ENCODE measurements at regions not wholly inside any gene's neighbourhood (a gene's known extent, or its start where the extent isn't known, plus 50 kb on each side); places are given as distances from the start of the nearest gene placed in this dataset.

- Histone ChIP-seq H3K4me3 (ENCODE audit: low read length) (no peak overlapping the region), H3K4me1 (ENCODE audit: control insufficient read depth, insufficient read depth, low read length) (no peaks in the 10 kb centered on the region), H3K9me3 (ENCODE audit: control insufficient read depth, low read length) (no peaks in the 10 kb centered on the region), H3K27me3 (ENCODE audit: control insufficient read depth, insufficient read depth) (no peaks in the 10 kb centered on the region), H3K27ac (ENCODE audit: low read length) (no peak overlapping the region)
- ATAC-seq (no peak), DNase-seq (no peak)
- intact Hi-C loops (cut with DNase I) = no loop called here
- WGBS = 84% methylated on average over 2 of the region's 2 CpGs
These were observed 1332.5 kb downstream of the KCNT2 start for GRCh38 chr1:195275710-195276109.

- Histone ChIP-seq H3K27me3 (ENCODE audit: control insufficient read depth, insufficient read depth) (no peaks in the 10 kb centered on the region), H3K4me3 (ENCODE audit: low read length) (no peak overlapping the region), H3K27ac (ENCODE audit: low read length) (no peak overlapping the region), H3K9me3 (ENCODE audit: control insufficient read depth, low read length) (no peaks in the 10 kb centered on the region), H3K4me1 (ENCODE audit: control insufficient read depth, insufficient read depth, low read length) (no peaks in the 10 kb centered on the region)
- ATAC-seq (no peak), DNase-seq (no peak)
- intact Hi-C loops (cut with DNase I) = no loop called here
- 84% methylated on average over 4 of the region's 4 CpGs for WGBS
These were observed 1356.3 kb downstream of the KCNT2 start for GRCh38 chr1:195251900-195252299.

- intact Hi-C loops (cut with DNase I) = no loop called here
- Histone ChIP-seq H3K4me1 (ENCODE audit: control insufficient read depth, insufficient read depth, low read length) (no peaks in the 10 kb centered on the region), H3K4me3 (ENCODE audit: low read length) (no peak overlapping the region), H3K9me3 (ENCODE audit: control insufficient read depth, low read length) (no peaks in the 10 kb centered on the region), H3K27me3 (ENCODE audit: control insufficient read depth, insufficient read depth) (no peaks in the 10 kb centered on the region), H3K27ac (ENCODE audit: low read length) (no peak overlapping the region)
- 91% methylated on average over 3 of the region's 3 CpGs for WGBS
- ATAC-seq = no peak
- DNase-seq = no peak
These were observed 1364.7 kb downstream of the KCNT2 start for GRCh38 chr1:195243492-195243891.

GRCh38 chr1:195241066-195241465 is 1367.2 kb downstream of the KCNT2 start:
- Histone ChIP-seq H3K27ac (ENCODE audit: low read length) (no peak overlapping the region), H3K4me3 (ENCODE audit: low read length) (no peak overlapping the region), H3K27me3 (ENCODE audit: control insufficient read depth, insufficient read depth) (no peaks in the 10 kb centered on the region), H3K9me3 (ENCODE audit: control insufficient read depth, low read length) (peaks cover 2% of the 10 kb centered on the region), H3K4me1 (ENCODE audit: control insufficient read depth, insufficient read depth, low read length) (no peaks in the 10 kb centered on the region)
- WGBS = 54% methylated on average over 3 of the region's 3 CpGs
- ATAC-seq (no peak), DNase-seq (no peak)
- intact Hi-C loops (cut with DNase I) = no loop called here

- H3K27me3 ChIP-seq (ENCODE audit: control insufficient read depth, insufficient read depth) = no peaks in the 10 kb centered on the region
- peak in 1 of 3 donors; percentile 32 for DNase-seq
These were observed 1369.9 kb downstream of the KCNT2 start for GRCh38 chr1:195238313-195238712.

GRCh38 chr1:195236991-195237889 is 1371.0 kb downstream of the KCNT2 start:
- Histone ChIP-seq H3K27me3 (ENCODE audit: control insufficient read depth, insufficient read depth) (no peaks in the 10 kb centered on the region), H3K27ac (ENCODE audit: low read length) (no peak overlapping the region), H3K4me1 (ENCODE audit: control insufficient read depth, insufficient read depth, low read length) (no peaks in the 10 kb centered on the region), H3K4me3 (ENCODE audit: low read length) (no peak overlapping the region), H3K9me3 (ENCODE audit: control insufficient read depth, low read length) (peaks cover 2% of the 10 kb centered on the region)
- DNase-seq (peak in 1 of 3 donors; percentile 18), ATAC-seq (no peak)
- intact Hi-C loops (cut with DNase I) = no loop called here
- WGBS = 49% methylated on average over 7 of the region's 7 CpGs

More at GRCh38 chr1:195238313-195238712, 1369.9 kb downstream of the KCNT2 start:
- Histone ChIP-seq H3K27ac (ENCODE audit: low read length) (no peak overlapping the region), H3K9me3 (ENCODE audit: control insufficient read depth, low read length) (peaks cover 2% of the 10 kb centered on the region), H3K4me1 (ENCODE audit: control insufficient read depth, insufficient read depth, low read length) (no peaks in the 10 kb centered on the region), H3K4me3 (ENCODE audit: low read length) (no peak overlapping the region)
- intact Hi-C loops (cut with DNase I) = no loop called here
- ATAC-seq = no peak
- 97% methylated on average over 7 of the region's 7 CpGs for WGBS

GRCh38 chr1:195218428-195219212 is 1389.6 kb downstream of the KCNT2 start:
- WGBS = 94% methylated on average over 22 of the region's 22 CpGs
- Histone ChIP-seq H3K9me3 (ENCODE audit: control insufficient read depth, low read length) (no peaks in the 10 kb centered on the region), H3K27me3 (ENCODE audit: control insufficient read depth, insufficient read depth) (no peaks in the 10 kb centered on the region), H3K4me3 (ENCODE audit: low read length) (no peak overlapping the region), H3K27ac (ENCODE audit: low read length) (no peak overlapping the region), H3K4me1 (ENCODE audit: control insufficient read depth, insufficient read depth, low read length) (no peaks in the 10 kb centered on the region)
- DNase-seq (no peak), ATAC-seq (no peak)
- intact Hi-C loops (cut with DNase I) = no loop called here

GRCh38 chr1:195202241-195202640 is 1406.0 kb downstream of the KCNT2 start:
- H3K9me3 ChIP-seq (ENCODE audit: control insufficient read depth, low read length) = no peaks in the 10 kb centered on the region
- H3K27ac ChIP-seq (ENCODE audit: low read length) = no peak overlapping the region
- H3K4me3 ChIP-seq (ENCODE audit: low read length) = no peak overlapping the region
- H3K27me3 ChIP-seq (ENCODE audit: control insufficient read depth, insufficient read depth) = no peaks in the 10 kb centered on the region
- no peak for DNase-seq
- no peak for ATAC-seq
- no peaks in the 10 kb centered on the region for H3K4me1 ChIP-seq (ENCODE audit: control insufficient read depth, insufficient read depth, low read length)
- 24% methylated on average over 4 of the region's 4 CpGs for WGBS
- intact Hi-C loops (cut with DNase I) = no loop called here

- intact Hi-C loops (cut with DNase I) = no loop called here
- Histone ChIP-seq H3K4me1 (ENCODE audit: control insufficient read depth, insufficient read depth, low read length) (no peaks in the 10 kb centered on the region), H3K27ac (ENCODE audit: low read length) (no peak overlapping the region), H3K9me3 (ENCODE audit: control insufficient read depth, low read length) (no peaks in the 10 kb centered on the region), H3K4me3 (ENCODE audit: low read length) (no peak overlapping the region), H3K27me3 (ENCODE audit: control insufficient read depth, insufficient read depth) (no peaks in the 10 kb centered on the region)
- DNase-seq (no peak), ATAC-seq (no peak)
- WGBS = 95% methylated on average over 1 of the region's 1 CpG
These were observed 1407.5 kb downstream of the KCNT2 start for GRCh38 chr1:195200772-195201171.

- H3K9me3 ChIP-seq (ENCODE audit: control insufficient read depth, low read length) = no peaks in the 10 kb centered on the region
- intact Hi-C loops (cut with DNase I) = no loop called here
- no peaks in the 10 kb centered on the region for H3K4me1 ChIP-seq (ENCODE audit: control insufficient read depth, insufficient read depth, low read length)
- no peak overlapping the region for H3K4me3 ChIP-seq (ENCODE audit: low read length)
- WGBS = 80% methylated on average over 1 of the region's 1 CpG
- H3K27me3 ChIP-seq (ENCODE audit: control insufficient read depth, insufficient read depth) = no peaks in the 10 kb centered on the region
- ATAC-seq (no peak), DNase-seq (no peak)
- no peak overlapping the region for H3K27ac ChIP-seq (ENCODE audit: low read length)
These were observed 1411.1 kb downstream of the KCNT2 start for GRCh38 chr1:195197116-195197515.

GRCh38 chr1:195195423-195196057 is 1412.7 kb downstream of the KCNT2 start:
- ATAC-seq (no peak), DNase-seq (no peak)
- H3K27ac ChIP-seq (ENCODE audit: low read length) = no peak overlapping the region
- no peaks in the 10 kb centered on the region for H3K27me3 ChIP-seq (ENCODE audit: control insufficient read depth, insufficient read depth)
- intact Hi-C loops (cut with DNase I) = no loop called here
- H3K4me1 ChIP-seq (ENCODE audit: control insufficient read depth, insufficient read depth, low read length) = no peaks in the 10 kb centered on the region
- WGBS = 74% methylated on average over 8 of the region's 8 CpGs
- H3K9me3 ChIP-seq (ENCODE audit: control insufficient read depth, low read length) = no peaks in the 10 kb centered on the region
- no peak overlapping the region for H3K4me3 ChIP-seq (ENCODE audit: low read length)
